ENCODE measurements at regions not wholly inside any gene's neighbourhood (a gene's known extent, or its start where the extent isn't known, plus 50 kb on each side); places are given as distances from the start of the nearest gene placed in this dataset.
A peak's percentile ranks its signal among the peaks of the same experiment; 100 is the strongest.

DNA sequence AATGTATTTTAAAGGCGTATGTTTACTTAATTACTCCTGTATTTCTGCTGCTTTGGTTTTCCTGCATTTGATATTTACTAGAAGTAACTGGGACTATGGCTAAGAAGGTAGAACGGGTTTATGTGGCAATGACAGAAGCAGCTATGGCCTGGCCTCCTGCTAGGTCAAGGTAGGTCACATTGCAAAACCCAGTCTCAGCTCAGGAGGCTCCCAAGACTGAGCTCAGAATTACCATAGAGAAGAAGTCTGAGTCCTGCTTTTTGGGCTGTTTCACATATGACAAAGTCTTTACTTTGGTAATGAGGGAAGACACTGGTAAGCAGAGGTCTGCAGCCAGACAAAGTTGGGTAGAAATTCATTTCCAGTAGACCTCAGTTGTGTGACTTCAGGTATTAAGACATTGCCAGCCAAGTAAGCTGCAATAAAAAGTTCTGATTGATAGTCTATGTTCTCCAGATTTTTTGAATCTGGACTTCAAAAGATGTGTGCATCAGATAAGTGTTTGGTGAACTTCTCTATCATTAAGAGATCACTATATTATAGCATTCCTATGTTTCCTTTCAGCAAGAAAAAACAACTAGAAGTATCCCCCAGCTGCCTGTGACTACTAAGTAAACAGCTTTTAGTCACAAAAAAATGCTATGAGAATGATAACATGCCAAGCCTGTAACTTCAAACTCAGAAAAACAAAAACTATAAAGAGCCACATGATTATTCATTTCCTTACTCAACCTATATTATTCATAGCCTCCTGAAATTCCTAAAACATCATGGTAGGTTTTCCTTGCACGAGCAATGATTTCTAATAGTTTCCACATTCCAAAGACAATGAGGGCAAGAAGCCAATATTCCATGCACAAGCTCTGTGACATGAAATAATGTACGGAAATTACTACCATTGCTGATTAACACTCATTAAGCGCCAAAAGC lies 312.3 kb downstream of the HAO1 start:
- H3K4me3 ChIP-seq: no peak overlapping the region
- intact Hi-C loops (cut with DNase I): no loop called here
- H3K9me3 ChIP-seq: no peaks in the 10 kb centered on the region
- ATAC-seq (no peak), DNase-seq (no peak)
- H3K36me3 ChIP-seq: no peaks in the 10 kb centered on the region
- no peaks in the 10 kb centered on the region for H3K4me1 ChIP-seq
- H3K27ac ChIP-seq: no peak overlapping the region
- TF ChIP-seq, protein P1, sequence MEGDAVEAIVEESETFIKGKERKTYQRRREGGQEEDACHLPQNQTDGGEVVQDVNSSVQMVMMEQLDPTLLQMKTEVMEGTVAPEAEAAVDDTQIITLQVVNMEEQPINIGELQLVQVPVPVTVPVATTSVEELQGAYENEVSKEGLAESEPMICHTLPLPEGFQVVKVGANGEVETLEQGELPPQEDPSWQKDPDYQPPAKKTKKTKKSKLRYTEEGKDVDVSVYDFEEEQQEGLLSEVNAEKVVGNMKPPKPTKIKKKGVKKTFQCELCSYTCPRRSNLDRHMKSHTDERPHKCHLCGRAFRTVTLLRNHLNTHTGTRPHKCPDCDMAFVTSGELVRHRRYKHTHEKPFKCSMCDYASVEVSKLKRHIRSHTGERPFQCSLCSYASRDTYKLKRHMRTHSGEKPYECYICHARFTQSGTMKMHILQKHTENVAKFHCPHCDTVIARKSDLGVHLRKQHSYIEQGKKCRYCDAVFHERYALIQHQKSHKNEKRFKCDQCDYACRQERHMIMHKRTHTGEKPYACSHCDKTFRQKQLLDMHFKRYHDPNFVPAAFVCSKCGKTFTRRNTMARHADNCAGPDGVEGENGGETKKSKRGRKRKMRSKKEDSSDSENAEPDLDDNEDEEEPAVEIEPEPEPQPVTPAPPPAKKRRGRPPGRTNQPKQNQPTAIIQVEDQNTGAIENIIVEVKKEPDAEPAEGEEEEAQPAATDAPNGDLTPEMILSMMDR (IDR thresholded peaks at IDR 0.05): no peak
- no peaks in the 10 kb centered on the region for H3K27me3 ChIP-seq (ENCODE audit: low read depth)

DNA sequence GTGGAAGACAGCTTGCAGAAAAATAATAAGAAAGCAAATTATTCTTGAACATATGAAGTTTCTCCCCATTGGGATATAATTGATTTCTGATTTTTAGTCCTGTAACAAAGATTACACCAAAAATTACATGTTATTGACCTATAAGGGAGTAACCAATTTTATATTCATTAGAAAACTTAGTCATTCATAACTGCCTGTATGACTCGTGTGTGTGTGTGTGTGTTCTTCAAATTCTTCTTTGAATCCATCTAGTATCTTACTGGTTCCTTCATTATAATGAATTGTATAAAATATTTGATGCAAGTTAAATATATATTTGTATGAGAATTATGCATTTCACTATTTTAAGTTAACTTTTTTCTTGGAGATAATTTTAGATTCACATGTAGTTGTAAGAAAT lies 310.4 kb downstream of the HAO1 start:
- H3K27me3 ChIP-seq (ENCODE audit: low read depth): no peaks in the 10 kb centered on the region
- intact Hi-C loops (cut with DNase I): no loop called here
- ATAC-seq: no peak

GRCh38 chr20:7637184-7637583 lies 303.1 kb downstream of the HAO1 start:
- Histone ChIP-seq H3K27me3 (ENCODE audit: low read depth) (no peaks in the 10 kb centered on the region), H3K9me3 (no peaks in the 10 kb centered on the region), H3K27ac (no peak overlapping the region), H3K4me3 (no peak overlapping the region), H3K4me1 (no peaks in the 10 kb centered on the region), H3K36me3 (no peaks in the 10 kb centered on the region)
- ATAC-seq (no peak), DNase-seq (no peak)
- TF ChIP-seq, protein P1 (IDR thresholded peaks at IDR 0.05): no peak
- intact Hi-C loops (cut with DNase I): no loop called here

More for the DNA sequence above, 310.4 kb downstream of the HAO1 start:
- no peak overlapping the region for H3K27ac ChIP-seq
- no peaks in the 10 kb centered on the region for H3K36me3 ChIP-seq
- H3K4me3 ChIP-seq: no peak overlapping the region
- no peaks in the 10 kb centered on the region for H3K4me1 ChIP-seq
- H3K9me3 ChIP-seq: no peaks in the 10 kb centered on the region
- no peak for DNase-seq
- TF ChIP-seq, protein P1 (IDR thresholded peaks at IDR 0.05): no peak

DNA sequence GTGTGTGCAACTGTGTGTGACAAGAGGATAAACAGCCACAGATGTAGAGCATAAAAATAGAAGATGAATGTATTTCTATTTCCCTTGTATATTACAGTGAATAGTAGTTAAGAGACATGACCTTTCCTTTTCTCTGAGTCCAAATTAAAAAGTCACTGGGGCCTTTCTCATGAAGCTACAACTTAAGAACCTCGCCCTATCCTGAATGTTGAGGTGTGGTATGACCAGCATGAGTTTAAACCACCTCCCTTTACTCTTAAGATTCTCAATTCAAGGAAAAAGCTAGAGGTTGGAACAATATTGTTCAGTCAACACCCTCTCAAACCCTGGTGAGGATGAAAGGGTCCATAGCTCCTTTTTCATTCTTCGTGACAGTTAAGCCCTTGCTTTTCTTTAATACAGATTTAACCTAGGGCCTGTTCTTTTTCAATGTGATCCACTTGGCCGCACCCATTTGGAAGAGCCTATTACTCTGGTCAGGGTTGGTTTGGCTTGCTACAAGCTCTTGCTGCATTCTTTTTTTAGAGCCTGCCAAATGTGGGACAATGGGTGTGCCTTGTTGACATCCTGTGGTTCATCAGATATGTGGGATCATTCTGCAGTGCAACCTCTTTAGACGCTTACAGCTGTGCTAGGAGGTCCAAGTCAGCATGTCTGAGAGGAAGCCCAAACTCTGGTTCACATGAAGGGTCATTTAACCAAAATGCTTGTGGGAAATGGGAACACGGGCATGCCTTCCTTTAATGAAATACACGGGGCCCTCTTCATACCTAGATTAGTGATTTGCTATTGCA lies 290.0 kb downstream of the HAO1 start:
- peak in 1 of 2 donors; percentile 51 for ATAC-seq

GRCh38 chr20:7654231-7654630 lies 286.0 kb downstream of the HAO1 start:
- Histone ChIP-seq H3K4me1 (peaks cover 5% of the 10 kb centered on the region), H3K27me3 (ENCODE audit: low read depth) (no peaks in the 10 kb centered on the region), H3K27ac (no peak overlapping the region), H3K4me3 (no peak overlapping the region), H3K9me3 (no peaks in the 10 kb centered on the region), H3K36me3 (no peaks in the 10 kb centered on the region)
- ATAC-seq (no peak), DNase-seq (no peak)
- intact Hi-C loops (cut with DNase I): no loop called here
- TF ChIP-seq, protein P1 (IDR thresholded peaks at IDR 0.05): no peak

More for the DNA sequence above, 290.0 kb downstream of the HAO1 start:
- no peaks in the 10 kb centered on the region for H3K36me3 ChIP-seq
- DNase-seq: no peak
- intact Hi-C loops (cut with DNase I): no loop called here
- H3K27me3 ChIP-seq (ENCODE audit: low read depth): no peaks in the 10 kb centered on the region
- H3K9me3 ChIP-seq: peaks cover 3% of the 10 kb centered on the region
- TF ChIP-seq, protein P1 (IDR thresholded peaks at IDR 0.05): no peak
- H3K27ac ChIP-seq: peak overlapping the region; percentile 26
- peaks cover 5% of the 10 kb centered on the region for H3K4me1 ChIP-seq
- H3K4me3 ChIP-seq: no peak overlapping the region
